SK-N-SH (cell line): ENCODE measurements at regions not wholly inside any gene's neighbourhood (a gene's known extent, or its start where the extent isn't known, plus 50 kb on each side); places are given as distances from the start of the nearest gene placed in this dataset.

ENCODE experiments used
- EZH2phosphoT487 ChIP-seq: fragments of 200-600 bp; sonication (generic); IDR thresholded peaks from 2 replicates; pipeline ENCODE4 v1.6.1; 2017; ENCODE audit warnings: low read depth, mixed run types, mild to moderate bottlenecking, antibody characterized with exemption, moderate library complexity, borderline replicate concordance
- GATA2 ChIP-seq: sonication (generic); formaldehyde crosslinking; IDR thresholded peaks from 2 replicates; pipeline ENCODE4 v1.5.0; 2020; ENCODE audit warnings: mild to moderate bottlenecking, missing genetic modification reagents
- POLR2AphosphoS5 ChIP-seq: IDR thresholded peaks from 2 replicates; pipeline ENCODE4 v1.6.1; 2012; ENCODE audit warnings: low read depth, low read length
- TAF1 ChIP-seq: IDR thresholded peaks from 2 replicates; pipeline ENCODE4 v1.6.1; 2012; ENCODE audit warnings: low read depth, mild to moderate bottlenecking, low read length, moderate library complexity, borderline replicate concordance
- TF ChIP-seq, protein P1 (sequence below): fragments of 200-600 bp; sonication (generic); IDR thresholded peaks from 2 replicates; pipeline ENCODE4 v1.6.1; 2017; ENCODE audit warnings: antibody characterized with exemption, mild to moderate bottlenecking, moderate library complexity
- TF ChIP-seq, protein P2 (sequence below): IDR thresholded peaks from 2 replicates; pipeline ENCODE4 v1.6.1; 2012; ENCODE audit warnings: mild to moderate bottlenecking, low read depth, low read length, moderate library complexity

DNA sequence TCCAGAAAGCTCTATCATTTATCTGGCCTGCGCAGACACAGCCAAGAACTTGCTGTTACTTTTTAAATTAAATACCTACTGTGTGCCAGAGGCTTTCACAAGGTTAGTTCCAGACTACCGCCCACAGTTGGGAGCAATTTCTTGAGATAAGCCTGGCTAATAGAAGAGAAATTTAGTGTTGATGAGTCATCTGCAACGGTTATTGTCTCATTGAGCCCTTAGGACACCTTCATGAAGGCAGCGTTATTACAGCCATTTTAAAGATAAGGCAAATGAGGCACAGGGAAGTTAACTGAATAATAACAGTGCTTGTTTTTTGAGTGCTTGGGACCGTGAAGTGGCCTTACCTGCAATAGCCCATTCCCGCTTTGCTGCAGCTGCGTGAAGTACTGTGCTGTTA is 292.9 kb upstream of the MSX2 start:
- TF ChIP-seq, protein P1, sequence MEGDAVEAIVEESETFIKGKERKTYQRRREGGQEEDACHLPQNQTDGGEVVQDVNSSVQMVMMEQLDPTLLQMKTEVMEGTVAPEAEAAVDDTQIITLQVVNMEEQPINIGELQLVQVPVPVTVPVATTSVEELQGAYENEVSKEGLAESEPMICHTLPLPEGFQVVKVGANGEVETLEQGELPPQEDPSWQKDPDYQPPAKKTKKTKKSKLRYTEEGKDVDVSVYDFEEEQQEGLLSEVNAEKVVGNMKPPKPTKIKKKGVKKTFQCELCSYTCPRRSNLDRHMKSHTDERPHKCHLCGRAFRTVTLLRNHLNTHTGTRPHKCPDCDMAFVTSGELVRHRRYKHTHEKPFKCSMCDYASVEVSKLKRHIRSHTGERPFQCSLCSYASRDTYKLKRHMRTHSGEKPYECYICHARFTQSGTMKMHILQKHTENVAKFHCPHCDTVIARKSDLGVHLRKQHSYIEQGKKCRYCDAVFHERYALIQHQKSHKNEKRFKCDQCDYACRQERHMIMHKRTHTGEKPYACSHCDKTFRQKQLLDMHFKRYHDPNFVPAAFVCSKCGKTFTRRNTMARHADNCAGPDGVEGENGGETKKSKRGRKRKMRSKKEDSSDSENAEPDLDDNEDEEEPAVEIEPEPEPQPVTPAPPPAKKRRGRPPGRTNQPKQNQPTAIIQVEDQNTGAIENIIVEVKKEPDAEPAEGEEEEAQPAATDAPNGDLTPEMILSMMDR = no peak
- TF ChIP-seq POLR2AphosphoS5 (no peak), EZH2phosphoT487 (no peak), GATA2 (CRISPR knock-in tag) (no peak), TAF1 (no peak)
- TF ChIP-seq, protein P2, sequence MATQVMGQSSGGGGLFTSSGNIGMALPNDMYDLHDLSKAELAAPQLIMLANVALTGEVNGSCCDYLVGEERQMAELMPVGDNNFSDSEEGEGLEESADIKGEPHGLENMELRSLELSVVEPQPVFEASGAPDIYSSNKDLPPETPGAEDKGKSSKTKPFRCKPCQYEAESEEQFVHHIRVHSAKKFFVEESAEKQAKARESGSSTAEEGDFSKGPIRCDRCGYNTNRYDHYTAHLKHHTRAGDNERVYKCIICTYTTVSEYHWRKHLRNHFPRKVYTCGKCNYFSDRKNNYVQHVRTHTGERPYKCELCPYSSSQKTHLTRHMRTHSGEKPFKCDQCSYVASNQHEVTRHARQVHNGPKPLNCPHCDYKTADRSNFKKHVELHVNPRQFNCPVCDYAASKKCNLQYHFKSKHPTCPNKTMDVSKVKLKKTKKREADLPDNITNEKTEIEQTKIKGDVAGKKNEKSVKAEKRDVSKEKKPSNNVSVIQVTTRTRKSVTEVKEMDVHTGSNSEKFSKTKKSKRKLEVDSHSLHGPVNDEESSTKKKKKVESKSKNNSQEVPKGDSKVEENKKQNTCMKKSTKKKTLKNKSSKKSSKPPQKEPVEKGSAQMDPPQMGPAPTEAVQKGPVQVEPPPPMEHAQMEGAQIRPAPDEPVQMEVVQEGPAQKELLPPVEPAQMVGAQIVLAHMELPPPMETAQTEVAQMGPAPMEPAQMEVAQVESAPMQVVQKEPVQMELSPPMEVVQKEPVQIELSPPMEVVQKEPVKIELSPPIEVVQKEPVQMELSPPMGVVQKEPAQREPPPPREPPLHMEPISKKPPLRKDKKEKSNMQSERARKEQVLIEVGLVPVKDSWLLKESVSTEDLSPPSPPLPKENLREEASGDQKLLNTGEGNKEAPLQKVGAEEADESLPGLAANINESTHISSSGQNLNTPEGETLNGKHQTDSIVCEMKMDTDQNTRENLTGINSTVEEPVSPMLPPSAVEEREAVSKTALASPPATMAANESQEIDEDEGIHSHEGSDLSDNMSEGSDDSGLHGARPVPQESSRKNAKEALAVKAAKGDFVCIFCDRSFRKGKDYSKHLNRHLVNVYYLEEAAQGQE = no peak
